ENCODE measurements at regions not wholly inside any gene's neighbourhood (a gene's known extent, or its start where the extent isn't known, plus 50 kb on each side); places are given as distances from the start of the nearest gene placed in this dataset.

- Histone ChIP-seq H3K4me1 (ENCODE audit: insufficient read depth, low read length, poor library complexity, severe bottlenecking) (no peaks in the 10 kb centered on the region), H3K9me2 (replicated peaks; ENCODE audit: low read depth, low read length) (no peaks in the 10 kb centered on the region), H3K27me3 (ENCODE audit: insufficient read depth, low read length, poor library complexity, severe bottlenecking) (no peaks in the 10 kb centered on the region), H4K20me1 (ENCODE audit: insufficient read depth, low read length, poor library complexity, severe bottlenecking) (no peaks in the 10 kb centered on the region), H3K9me3 (ENCODE audit: insufficient read depth, low read depth, low read length) (no peaks in the 10 kb centered on the region), H2AFZ (ENCODE audit: low read length) (no peak overlapping the region), H3K9ac (ENCODE audit: low read depth, low read length, poor library complexity, severe bottlenecking) (no peak overlapping the region), H3K4me3 (ENCODE audit: low read length, poor library complexity, severe bottlenecking) (no peak overlapping the region), H3F3A (ENCODE audit: low read depth) (no peaks in the 10 kb centered on the region), H3K79me2 (ENCODE audit: insufficient read depth, low read length) (no peaks in the 10 kb centered on the region), H3K36me3 (ENCODE audit: insufficient read depth, low read length) (no peaks in the 10 kb centered on the region), H3K4me2 (ENCODE audit: low read depth, low read length, poor library complexity, severe bottlenecking) (no peak overlapping the region)
- TF ChIP-seq CTCF (conservative IDR thresholded peaks at IDR 0.05; ENCODE audit: low read length): no peak
- TF ChIP-seq EZH2phosphoT487 (IDR thresholded peaks at IDR 0.05; ENCODE audit: borderline replicate concordance): no peak
Observed at GRCh38 chr2:234403751-234404150, 93.1 kb downstream of the ARL4C start.

DNA sequence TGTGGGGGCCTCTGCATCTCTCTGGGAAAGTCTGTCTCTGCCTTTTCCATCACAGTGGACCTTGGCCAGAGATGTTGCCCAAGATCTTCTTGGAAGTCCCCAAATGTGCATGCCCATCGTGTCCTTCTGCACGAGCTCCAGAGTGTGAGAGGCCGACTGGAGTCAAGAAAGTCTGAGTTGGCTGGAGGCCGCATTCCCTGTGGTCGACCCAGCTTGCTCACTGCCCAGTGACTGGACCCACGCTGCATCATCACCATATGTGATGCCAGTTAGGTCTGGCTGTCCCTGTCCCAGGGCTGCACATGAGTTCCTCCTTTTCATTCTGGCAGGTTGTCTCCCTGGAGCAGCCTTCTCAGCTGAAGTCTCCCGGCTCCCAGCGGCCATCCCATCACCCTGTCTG is 93.8 kb downstream of the ARL4C start:
- Histone ChIP-seq H3F3A (ENCODE audit: low read depth) (no peaks in the 10 kb centered on the region), H4K20me1 (ENCODE audit: insufficient read depth, low read length, poor library complexity, severe bottlenecking) (no peaks in the 10 kb centered on the region), H3K9ac (ENCODE audit: low read depth, low read length, poor library complexity, severe bottlenecking) (no peak overlapping the region), H3K9me3 (ENCODE audit: insufficient read depth, low read depth, low read length) (no peaks in the 10 kb centered on the region), H3K36me3 (ENCODE audit: insufficient read depth, low read length) (no peaks in the 10 kb centered on the region), H3K27me3 (ENCODE audit: insufficient read depth, low read length, poor library complexity, severe bottlenecking) (no peaks in the 10 kb centered on the region), H2AFZ (ENCODE audit: low read length) (no peak overlapping the region), H3K79me2 (ENCODE audit: insufficient read depth, low read length) (no peaks in the 10 kb centered on the region), H3K4me2 (ENCODE audit: low read depth, low read length, poor library complexity, severe bottlenecking) (no peak overlapping the region), H3K9me2 (replicated peaks; ENCODE audit: low read depth, low read length) (no peaks in the 10 kb centered on the region), H3K4me3 (ENCODE audit: low read length, poor library complexity, severe bottlenecking) (no peak overlapping the region), H3K4me1 (ENCODE audit: insufficient read depth, low read length, poor library complexity, severe bottlenecking) (no peaks in the 10 kb centered on the region)
- TF ChIP-seq CTCF (conservative IDR thresholded peaks at IDR 0.05; ENCODE audit: low read length) (no peak), EZH2phosphoT487 (IDR thresholded peaks at IDR 0.05; ENCODE audit: borderline replicate concordance) (no peak)

- no peaks in the 10 kb centered on the region for H3K4me1 ChIP-seq (ENCODE audit: insufficient read depth, low read length, poor library complexity, severe bottlenecking)
- no peaks in the 10 kb centered on the region for H3K9me2 ChIP-seq (replicated peaks; ENCODE audit: low read depth, low read length)
- no peaks in the 10 kb centered on the region for H3F3A ChIP-seq (ENCODE audit: low read depth)
- H3K9ac ChIP-seq (ENCODE audit: low read depth, low read length, poor library complexity, severe bottlenecking): no peak overlapping the region
- H4K20me1 ChIP-seq (ENCODE audit: insufficient read depth, low read length, poor library complexity, severe bottlenecking): no peaks in the 10 kb centered on the region
- H3K79me2 ChIP-seq (ENCODE audit: insufficient read depth, low read length): no peaks in the 10 kb centered on the region
- no peak overlapping the region for H3K4me2 ChIP-seq (ENCODE audit: low read depth, low read length, poor library complexity, severe bottlenecking)
- H3K27me3 ChIP-seq (ENCODE audit: insufficient read depth, low read length, poor library complexity, severe bottlenecking): no peaks in the 10 kb centered on the region
- no peak for TF ChIP-seq EZH2phosphoT487 (IDR thresholded peaks at IDR 0.05; ENCODE audit: borderline replicate concordance)
- TF ChIP-seq CTCF (conservative IDR thresholded peaks at IDR 0.05; ENCODE audit: low read length): no peak
- no peak overlapping the region for H2AFZ ChIP-seq (ENCODE audit: low read length)
- no peaks in the 10 kb centered on the region for H3K36me3 ChIP-seq (ENCODE audit: insufficient read depth, low read length)
- no peaks in the 10 kb centered on the region for H3K9me3 ChIP-seq (ENCODE audit: insufficient read depth, low read depth, low read length)
- H3K4me3 ChIP-seq (ENCODE audit: low read length, poor library complexity, severe bottlenecking): no peak overlapping the region
Observed at GRCh38 chr2:234401426-234401825, 95.5 kb downstream of the ARL4C start.

Measured in Loucy (cell line).